Loucy (cell line): ENCODE measurements at regions not wholly inside any gene's neighbourhood (a gene's known extent, or its start where the extent isn't known, plus 50 kb on each side); places are given as distances from the start of the nearest gene placed in this dataset.

Experiments
- CTCF ChIP-seq: fragments of 200-600 bp; sonication (generic); conservative IDR thresholded peaks from 2 replicates; pipeline ENCODE4 v1.5.1; 2014; ENCODE audit warnings: mild to moderate bottlenecking, antibody characterized with exemption, low read length
- EZH2phosphoT487 ChIP-seq: fragments of 200-600 bp; IDR thresholded peaks from 2 replicates; pipeline ENCODE4 v1.6.1; 2018; ENCODE audit warnings: antibody characterized with exemption, mild to moderate bottlenecking, moderate library complexity, borderline replicate concordance

- no peak for TF ChIP-seq EZH2phosphoT487
- TF ChIP-seq CTCF: no peak
Measured at GRCh38 chr3:69542805-69543429, 157.0 kb upstream of the FRMD4B start.
